HG02943 (cell line): ENCODE measurements at regions not wholly inside any gene's neighbourhood (a gene's known extent, or its start where the extent isn't known, plus 50 kb on each side); places are given as distances from the start of the nearest gene placed in this dataset.

Experiments used
- ATAC-seq: cut with Tn5 transposase; IDR thresholded peaks from one replicate; pipeline ENCODE4 v1.9.1; 2021; ENCODE audit warnings: mild to moderate bottlenecking, low read depth, moderate library complexity; ENCODE audit not compliant: unreplicated experiment

DNA sequence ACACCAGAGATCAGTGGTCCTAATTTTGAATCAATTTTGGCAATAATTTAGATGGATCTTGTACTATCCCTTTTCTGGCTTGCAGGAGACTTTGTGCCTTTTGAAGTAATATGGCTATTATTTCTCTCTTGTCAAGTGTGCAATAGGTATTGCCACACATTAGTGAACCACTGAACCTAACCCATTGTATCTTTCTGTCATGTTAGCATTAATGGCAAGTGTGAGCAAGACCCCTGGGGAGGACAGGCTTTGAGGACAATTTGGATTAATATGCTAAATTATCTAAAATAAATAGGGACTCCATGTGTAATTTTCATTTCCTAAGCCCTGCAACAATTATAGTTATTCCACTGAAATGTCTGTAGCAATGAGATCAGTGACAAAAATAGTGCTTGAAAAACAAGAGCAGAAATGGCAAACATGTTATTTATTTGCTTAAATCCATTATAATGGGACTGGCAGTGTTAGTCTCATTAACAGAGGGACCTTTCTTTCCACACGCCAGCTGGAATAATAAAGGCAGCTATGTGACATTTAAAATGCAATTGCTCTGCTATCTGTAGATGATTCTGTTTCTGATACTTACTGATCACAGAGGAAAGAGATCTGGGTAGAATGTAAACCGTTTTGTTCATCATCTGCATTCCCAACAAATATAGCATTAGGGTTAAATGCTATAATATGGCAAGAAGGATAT lies 753.3 kb upstream of the ZNF608 start:
- ATAC-seq, result no peak

DNA sequence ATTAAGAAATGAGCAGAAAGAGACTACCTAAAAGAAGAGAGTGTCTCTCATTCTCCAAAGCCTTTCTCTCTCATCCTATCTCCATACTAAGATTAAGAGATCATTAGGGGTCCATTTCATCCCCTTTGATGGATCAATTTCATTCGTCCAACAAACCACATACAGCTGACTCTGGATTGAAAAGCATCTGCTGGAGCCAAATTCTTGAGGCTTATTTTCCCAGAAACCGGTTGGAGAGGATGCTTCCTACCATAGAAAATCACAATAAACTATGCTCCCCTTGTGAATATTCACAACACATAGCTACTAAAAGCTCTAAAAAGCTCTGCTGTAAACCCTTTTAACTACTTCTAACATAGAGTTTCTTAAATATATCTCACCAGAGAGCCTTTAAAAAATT lies 755.0 kb upstream of the ZNF608 start:
- ATAC-seq, result no peak

DNA sequence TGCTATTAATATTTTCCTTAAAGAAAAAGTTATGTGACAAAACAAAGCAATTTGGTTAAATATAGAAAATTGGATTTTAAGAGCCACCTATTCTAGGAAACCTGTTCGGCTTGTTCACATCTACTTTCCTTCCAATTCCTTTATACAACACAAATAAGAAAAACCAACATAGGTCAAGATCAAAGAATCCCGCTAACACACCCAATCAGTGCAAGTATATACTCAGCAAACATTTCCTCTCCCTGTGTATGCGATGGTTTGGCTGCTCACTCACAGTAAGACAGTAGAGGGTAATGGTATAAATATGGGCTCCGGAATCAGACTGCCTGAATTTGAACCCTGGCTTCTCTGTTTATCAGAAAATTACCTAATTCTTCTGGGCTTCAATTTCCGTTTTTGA lies 757.5 kb upstream of the ZNF608 start:
- no peak for ATAC-seq

DNA sequence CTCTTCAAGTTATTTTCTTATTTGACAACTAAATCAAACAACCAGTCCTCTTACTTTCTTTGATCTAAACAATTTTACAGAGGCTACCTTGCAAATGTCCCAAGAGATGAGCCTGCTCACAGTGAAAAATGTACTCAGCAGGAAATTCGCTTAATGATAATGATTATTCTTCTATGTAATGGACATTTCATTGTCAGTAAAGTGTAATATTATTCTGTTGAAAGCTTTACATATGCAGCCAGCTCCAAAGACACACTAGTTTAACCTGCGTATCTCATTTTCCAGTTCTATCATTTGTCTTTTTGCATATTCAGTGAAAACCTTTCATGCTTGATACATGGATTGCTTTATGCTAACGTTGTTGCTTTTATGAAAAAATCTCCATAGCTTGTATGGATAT lies 758.7 kb upstream of the ZNF608 start:
- no peak for ATAC-seq

DNA sequence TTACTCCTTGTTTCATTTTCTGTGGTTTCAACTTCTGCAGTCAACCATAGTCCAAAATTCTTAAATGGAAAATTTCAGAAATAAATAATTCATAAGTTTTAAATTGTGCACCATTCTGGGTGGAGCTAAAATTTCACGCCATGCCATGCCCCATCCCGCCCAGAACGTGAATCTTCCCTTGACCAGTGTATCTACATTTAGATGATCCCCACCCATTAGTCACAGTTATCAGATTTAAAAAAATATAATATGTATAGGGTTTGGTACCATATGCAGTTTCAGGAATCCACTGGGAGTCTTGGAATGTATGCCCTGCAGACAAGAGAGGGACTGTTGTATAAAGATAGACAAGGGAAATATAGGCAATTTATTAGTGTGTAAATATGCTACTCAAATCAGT lies 759.7 kb upstream of the ZNF608 start:
- ATAC-seq, result no peak

DNA sequence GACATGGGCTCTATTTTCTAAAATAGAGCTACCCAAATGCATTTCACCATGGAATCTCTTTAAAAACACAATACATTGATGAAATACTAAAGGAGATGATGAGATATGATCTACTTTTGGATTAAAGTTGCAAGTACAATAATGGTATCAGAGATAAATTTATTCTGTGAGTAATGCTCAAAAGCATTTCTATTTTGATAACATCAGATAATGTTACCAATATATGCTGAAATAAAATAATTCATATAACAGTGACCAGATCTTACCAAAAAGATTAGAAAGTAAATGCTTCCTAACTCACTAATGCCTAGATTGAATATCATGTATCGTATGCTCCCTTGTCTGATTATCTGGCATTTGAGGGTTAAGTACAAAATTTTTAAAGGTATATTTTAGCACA lies 761.8 kb upstream of the ZNF608 start:
- no peak for ATAC-seq

DNA sequence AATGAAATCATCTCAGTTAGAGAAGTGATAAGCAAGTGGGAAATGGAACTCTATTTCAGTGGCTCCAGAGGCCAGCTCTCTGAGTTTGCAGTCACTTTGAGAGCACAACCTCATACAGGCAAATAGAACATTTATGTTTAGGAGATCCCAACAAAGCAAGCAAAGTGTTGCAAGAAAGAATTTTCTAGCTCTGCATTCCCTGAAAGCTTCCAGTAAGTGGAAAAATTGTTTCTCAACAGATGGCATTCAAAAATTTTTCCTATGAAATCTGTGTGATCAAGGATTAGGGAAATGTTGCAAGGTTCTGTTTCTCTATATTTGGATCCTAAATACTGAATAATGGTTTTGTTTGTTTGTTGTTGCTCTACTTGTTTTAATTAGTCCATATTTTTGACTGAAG lies 764.2 kb upstream of the ZNF608 start:
- ATAC-seq, result no peak

DNA sequence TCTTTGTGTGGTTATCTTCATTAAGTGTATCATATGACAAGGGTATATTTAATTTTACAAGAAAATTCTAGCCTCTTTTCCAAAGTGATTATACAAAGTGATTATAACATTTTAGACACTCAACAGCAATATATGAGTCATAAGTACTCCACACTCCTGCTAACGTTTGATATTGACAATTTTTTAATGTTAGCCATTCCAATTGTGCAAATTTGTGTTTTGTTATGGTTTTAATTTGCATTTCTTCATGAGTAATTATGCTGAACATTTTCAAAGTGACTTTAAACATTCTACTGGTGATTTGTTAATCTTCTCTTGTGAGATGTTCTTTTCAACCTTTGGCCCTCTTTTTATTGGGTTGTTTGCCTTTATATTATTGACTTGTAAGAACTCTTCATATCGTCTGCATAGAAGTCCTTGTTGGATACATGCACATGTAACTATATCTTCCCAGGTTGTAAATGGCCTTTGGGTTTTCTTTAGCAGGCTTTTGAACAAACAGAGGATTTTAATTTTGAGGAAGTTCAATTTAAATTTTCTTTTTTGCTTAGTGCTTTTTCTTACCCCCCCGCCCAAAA lies 771.6 kb upstream of the ZNF608 start:
- no peak for ATAC-seq

DNA sequence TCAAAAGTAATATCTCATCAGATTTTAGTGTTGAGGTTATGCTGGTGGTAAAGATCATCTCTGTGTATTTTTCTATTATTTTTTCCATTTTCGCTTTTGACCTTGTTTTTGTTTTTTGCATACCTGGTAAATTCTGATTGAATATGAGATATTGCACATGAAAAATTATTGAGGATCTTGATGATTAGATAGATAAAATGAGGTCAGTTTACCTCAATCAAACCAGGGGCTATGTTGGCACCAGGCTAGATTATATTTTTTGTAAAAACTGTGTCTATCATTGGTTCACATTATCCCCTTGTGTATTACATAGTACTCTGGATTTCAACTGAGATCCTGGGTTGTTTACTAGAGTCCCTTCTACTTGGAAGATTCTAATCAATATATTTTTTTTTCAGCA lies 774.9 kb upstream of the ZNF608 start:
- no peak for ATAC-seq

DNA sequence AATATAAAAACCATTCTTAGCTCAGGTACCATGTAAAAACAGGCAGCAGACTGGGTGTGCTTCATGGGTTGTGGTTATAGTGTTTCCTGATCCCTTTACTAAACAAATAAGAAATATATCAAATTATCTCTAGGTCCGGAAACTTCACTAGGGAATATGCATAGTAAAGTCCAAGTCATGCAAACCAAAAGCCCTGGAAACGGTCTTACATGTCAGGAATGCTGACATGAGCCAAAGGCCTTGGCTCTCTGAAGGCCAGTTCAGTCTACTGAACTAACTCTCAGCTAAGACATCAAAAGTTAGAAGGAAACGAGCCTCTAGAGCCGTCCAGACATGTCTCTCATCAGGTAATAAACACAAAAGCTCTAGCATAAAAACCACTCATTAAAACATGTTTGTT lies 778.9 kb upstream of the ZNF608 start:
- ATAC-seq, result no peak

DNA sequence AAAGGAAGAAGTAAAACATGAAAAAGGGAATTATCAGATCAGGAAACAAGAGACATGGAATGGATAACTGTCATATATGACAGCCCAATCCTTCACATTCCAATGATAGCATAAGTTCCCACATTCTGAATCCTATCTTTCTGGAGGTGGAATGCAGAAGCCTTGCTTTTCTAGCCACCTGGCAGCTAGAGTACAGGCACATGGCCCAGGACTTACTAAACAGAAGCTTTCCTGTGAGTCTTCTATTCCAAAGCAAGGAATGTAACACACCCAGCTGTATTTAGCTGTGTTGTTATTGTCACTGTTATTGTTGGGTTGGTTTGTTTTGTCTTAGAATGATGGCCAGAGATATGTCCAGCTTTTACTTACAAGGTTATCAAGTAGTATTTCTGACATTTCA lies 780.5 kb upstream of the ZNF608 start:
- ATAC-seq, result no peak

DNA sequence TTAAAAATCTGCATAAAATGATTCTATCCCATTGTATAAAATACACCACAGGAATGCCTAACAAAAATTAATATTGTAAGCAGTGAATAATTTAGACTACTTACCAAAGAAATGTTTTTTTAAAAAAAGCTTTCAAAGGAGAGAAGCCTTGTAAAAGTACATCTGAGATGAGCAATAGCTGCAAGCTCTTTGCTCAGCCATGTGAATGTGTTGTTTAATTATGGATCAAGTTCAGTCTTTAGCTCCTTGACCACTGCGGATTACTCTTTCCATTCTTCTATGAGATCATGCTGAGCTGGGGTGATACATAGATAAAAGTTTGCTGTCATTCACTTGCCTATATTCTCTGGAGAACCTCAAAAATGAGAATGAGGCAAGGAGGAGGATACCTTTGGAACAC lies 782.4 kb upstream of the ZNF608 start:
- ATAC-seq, result no peak

DNA sequence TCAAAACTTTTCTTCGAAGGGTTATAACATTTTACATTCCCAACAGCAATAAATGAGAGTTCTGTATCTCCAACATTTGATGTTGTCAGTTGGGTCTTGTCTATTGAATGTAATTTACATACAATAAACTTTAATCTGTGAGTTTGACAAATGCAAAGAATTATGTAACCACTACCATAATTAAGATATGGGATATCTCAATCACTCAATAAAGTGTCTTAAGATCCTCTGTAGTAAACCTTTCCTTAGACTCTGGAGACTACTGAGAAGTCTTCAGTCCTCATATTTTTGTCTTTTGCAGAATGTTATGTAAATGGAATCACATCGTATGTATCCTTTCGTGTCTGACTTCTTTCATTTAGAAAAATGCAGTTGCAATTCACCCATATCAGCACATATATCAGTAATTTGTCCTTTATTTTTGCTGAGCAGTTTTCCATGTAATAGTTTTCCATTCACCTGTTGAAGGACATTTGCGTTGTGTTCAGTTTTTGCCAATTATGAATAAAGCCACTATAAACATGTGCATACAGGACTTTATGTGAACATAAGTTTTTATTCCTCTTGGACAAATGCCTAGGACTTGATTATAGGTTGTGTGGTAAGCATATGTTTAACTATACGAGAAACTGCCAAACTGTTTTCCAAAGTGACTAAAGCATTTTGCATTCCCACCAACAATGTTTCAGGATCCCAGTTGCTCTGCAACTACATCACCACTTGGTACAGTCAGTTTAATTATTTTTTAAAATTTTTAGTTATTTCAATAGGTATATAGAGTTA lies 784.6 kb upstream of the ZNF608 start:
- ATAC-seq, result no peak

DNA sequence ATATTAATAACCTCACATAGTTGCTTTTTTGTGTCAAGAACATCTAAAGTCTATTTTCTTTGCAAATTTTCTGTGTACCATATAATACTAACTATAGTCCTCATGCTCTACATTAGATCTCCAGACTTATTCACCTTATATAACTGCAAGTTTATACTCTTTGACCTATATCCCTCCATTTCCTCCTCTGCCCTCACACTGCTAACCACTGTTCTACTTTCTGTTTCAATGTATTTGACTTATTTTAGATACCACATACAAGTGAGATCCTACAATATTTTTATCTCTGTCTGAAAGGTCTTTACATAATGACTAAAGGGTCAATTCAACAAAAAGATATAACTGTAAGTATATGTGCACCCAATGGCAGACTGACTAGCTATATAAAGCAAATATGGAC lies 789.7 kb upstream of the ZNF608 start:
- ATAC-seq, result no peak

DNA sequence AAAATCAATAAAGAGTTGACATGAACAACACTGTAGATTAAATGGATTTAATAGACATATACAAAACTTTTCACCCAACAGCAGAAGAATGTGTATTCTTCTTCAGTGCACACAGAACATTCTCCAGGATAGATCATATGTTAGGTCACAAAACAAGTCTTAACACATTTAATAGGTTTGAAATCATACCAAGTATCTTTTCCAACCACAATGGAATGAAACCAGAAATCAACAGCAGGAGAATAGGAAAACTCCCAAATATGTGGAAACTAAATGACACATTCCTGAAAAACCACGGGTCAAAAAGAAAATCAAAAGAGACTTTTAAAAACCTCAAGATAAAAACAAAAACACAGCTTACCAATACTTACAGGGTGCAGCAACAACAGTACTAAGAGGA lies 790.1 kb upstream of the ZNF608 start:
- no peak for ATAC-seq

DNA sequence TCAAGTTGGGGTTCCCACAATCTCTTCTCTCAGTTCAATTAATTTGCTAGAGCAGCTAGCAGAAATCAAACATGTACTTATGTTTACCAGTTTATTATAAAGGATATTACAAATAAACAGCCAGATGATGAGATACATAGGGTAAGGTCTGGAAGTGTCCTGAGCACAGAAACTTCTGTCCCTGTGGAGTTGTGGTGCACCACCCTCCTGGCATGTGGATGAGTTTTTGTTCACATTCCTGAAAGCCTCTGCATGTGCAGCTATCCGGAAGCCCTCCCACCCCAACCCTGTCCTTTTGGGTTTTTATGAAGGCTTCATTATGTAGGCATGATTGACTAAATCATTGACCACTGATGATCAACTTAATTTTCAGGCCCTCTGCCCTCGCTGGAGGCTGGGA lies 791.2 kb upstream of the ZNF608 start:
- ATAC-seq, result no peak

DNA sequence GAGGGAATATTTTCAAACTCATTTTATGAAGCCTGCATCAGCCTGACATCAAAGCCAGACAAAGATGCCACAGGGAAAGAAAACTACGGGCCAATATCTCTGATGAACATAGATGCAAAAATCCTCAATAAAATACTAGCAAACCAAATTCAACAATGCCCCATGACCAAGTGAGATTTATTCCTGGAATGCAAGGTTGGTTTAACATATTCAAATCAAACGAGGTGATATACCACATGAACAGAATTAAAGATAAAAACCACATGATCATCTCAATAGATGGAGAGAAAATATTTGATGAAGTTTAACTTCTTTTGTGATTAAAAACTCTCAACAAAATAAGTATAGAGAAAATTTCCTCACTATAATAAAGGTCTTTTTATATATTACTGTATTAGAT lies 792.0 kb upstream of the ZNF608 start:
- no peak for ATAC-seq

DNA sequence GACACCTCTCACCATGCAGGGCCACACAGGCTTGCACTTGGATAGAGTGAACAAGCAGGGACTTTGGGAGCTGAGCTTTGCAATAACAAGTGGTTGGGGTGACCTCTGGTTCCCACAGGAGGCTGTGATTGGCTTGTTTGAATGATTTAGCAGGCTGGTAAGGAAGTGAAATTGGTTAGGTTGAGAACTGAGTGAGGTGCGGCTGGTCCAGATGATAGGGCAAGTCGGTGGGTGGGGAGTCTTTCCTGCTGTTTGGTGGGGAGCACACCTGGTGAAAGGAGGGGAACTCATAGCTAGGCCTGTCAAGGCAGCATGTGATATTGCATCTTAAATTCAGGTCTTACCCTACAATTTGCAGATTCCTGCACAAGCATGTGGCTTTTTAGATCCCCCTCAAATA lies 794.6 kb upstream of the ZNF608 start:
- no peak for ATAC-seq

DNA sequence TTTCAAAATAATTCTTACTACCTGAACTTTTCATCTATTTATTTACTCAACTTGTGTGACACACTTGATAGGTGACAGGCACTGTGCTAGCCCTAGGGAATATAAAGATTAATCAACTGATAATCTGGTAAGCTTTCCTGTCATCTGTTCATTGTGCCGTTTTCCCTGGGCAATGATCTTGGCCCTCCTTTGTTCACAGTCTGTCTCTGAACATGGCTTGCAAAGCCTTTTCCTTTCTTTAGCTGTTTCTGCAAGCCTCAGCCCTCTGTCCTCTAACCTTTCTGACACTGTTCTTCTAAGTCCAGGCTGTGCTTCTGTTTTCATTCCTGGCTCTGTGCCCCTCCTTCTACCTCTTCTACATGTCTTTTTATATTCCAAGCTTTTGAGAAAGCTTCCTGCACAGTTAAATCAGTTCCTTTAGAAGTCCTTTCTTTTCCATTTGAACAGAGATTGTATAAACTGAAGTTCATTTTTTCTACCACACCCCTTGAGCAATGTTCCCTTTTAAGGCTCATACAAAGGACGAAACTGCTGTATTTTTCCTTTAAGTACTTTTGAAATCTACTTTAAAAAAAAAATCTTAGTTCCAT lies 803.0 kb upstream of the ZNF608 start:
- no peak for ATAC-seq

DNA sequence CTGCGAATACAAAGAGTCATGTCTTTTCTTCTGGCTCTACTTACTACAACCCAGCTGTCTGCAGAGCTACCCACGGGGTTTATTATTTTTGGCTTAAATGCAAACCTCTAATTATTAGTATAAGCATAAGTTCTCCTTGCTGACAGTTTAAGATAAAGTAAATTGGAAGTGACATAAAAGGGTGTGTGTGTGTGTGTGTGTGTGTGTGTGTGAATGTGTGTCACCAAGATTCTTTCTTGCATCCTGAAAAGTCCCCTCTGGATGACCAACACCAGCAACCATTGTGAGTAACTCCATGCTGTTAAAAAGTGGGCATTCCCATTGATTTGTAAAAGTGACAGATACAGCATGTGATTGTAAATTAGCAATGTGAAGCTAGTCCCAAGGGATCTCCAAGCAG lies 803.8 kb upstream of the ZNF608 start:
- no peak for ATAC-seq

DNA sequence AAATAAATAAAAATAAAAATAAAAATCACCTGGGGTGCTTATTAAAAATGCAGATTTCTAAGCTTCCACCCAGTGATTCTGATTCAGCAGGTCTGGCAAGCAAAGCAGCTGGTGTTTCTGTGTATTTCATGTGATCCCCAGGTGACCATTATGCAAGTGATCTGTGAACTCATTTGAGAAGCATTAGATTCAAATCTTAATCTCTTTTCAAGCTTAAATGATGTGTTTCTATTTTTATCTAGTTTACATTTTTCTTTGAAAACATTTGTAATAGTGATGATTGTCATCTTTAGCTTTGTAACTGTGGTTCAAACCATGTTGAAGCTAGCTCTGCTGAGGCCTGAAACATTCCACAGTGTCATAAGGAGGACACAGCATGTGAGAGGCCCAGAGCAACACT lies 804.8 kb upstream of the ZNF608 start:
- no peak for ATAC-seq

DNA sequence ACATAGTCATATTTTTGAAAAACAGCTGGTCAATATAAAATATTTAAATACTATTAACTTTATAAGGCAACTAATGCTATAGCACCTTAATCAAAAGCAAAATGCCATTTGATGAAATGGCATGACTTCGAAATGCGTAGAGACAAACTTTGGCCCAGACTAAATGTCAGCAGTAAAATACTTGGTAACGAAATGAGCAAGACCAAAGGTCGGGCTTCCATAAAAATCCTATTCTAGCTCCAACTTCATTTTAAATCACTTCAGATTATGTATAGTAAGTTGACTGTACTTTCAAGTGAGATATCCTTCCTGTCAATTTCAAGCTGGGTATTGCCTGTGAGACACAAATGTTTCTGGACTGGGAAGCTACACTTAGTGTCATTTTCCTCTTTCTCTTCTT lies 805.4 kb upstream of the ZNF608 start:
- no peak for ATAC-seq
